ENCODE measurements at regions not wholly inside any gene's neighbourhood (a gene's known extent, or its start where the extent isn't known, plus 50 kb on each side); places are given as distances from the start of the nearest gene placed in this dataset.

GRCh38 chr6:166841216-166841615 is 115.1 kb downstream of the RNASET2 start:
- Histone ChIP-seq H3K9ac (ENCODE audit: low read length) (no peak overlapping the region), H3K4me2 (ENCODE audit: low read length) (no peak overlapping the region), H3K27me3 (ENCODE audit: insufficient read depth, low read length) (no peaks in the 10 kb centered on the region; the same call in 1 of the 2 replicates), H3F3A (ENCODE audit: insufficient read depth, low read length) (no peaks in the 10 kb centered on the region), H3K9me2 (ENCODE audit: low read depth, low read length) (no peaks in the 10 kb centered on the region), H3K36me3 (ENCODE audit: insufficient read depth, low read length) (no peaks in the 10 kb centered on the region), H3K9me3 (ENCODE audit: low read length) (no peaks in the 10 kb centered on the region), H4K20me1 (ENCODE audit: insufficient read depth, low read length) (no peaks in the 10 kb centered on the region), H2AFZ (ENCODE audit: low read length) (no peak overlapping the region), H3K4me1 (ENCODE audit: insufficient read depth, low read length, severe bottlenecking) (no peaks in the 10 kb centered on the region), H3K4me3 (ENCODE audit: low read depth, low read length, poor library complexity, severe bottlenecking) (no peak overlapping the region), H3K27ac (ENCODE audit: low read depth, low read length, poor library complexity, severe bottlenecking) (no peak overlapping the region), H3K79me2 (ENCODE audit: insufficient read depth, low read length) (no peaks in the 10 kb centered on the region)
- TF ChIP-seq EZH2 (IDR thresholded peaks at IDR 0.05; ENCODE audit: borderline replicate concordance, low read length) (no peak), CTCF (IDR thresholded peaks at IDR 0.05; ENCODE audit: low read length) (no peak)

DNA sequence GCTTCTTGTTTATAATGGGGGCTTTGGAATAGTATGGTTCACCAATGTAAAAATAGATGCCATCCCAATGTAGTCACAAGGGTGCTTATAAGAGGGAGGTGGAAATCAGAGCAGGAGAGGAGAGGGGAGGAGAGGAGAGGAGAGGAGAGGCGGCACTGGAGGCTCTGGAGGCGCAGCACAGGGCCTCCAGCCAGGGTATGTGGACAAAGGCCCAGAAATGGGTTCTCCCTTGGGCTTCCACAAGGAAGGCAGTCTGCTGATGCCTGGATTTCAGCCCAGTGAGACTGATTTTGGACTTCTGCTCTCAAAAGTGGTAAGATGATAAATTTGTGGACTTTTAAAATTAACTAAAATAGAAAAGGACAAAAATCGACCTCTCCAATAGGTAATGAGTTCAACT is 116.8 kb downstream of the RNASET2 start:
- Histone ChIP-seq H3K9me2 (ENCODE audit: low read depth, low read length) (no peaks in the 10 kb centered on the region), H3K27me3 (ENCODE audit: insufficient read depth, low read length) (no peaks in the 10 kb centered on the region; the same call in 1 of the 2 replicates), H3K4me2 (ENCODE audit: low read length) (no peak overlapping the region), H3K4me1 (ENCODE audit: insufficient read depth, low read length, severe bottlenecking) (no peaks in the 10 kb centered on the region), H3K9me3 (ENCODE audit: low read length) (no peaks in the 10 kb centered on the region), H3K27ac (ENCODE audit: low read depth, low read length, poor library complexity, severe bottlenecking) (no peak overlapping the region), H2AFZ (ENCODE audit: low read length) (no peak overlapping the region), H3K79me2 (ENCODE audit: insufficient read depth, low read length) (no peaks in the 10 kb centered on the region), H3K9ac (ENCODE audit: low read length) (no peak overlapping the region), H4K20me1 (ENCODE audit: insufficient read depth, low read length) (no peaks in the 10 kb centered on the region), H3F3A (ENCODE audit: insufficient read depth, low read length) (no peaks in the 10 kb centered on the region), H3K4me3 (ENCODE audit: low read depth, low read length, poor library complexity, severe bottlenecking) (no peak overlapping the region), H3K36me3 (ENCODE audit: insufficient read depth, low read length) (no peaks in the 10 kb centered on the region; the same call in 1 of the 2 replicates)
- no peak for TF ChIP-seq CTCF (IDR thresholded peaks at IDR 0.05; ENCODE audit: low read length)
- no peak for TF ChIP-seq EZH2 (IDR thresholded peaks at IDR 0.05; ENCODE audit: borderline replicate concordance, low read length)

- Histone ChIP-seq H3K36me3 (ENCODE audit: insufficient read depth, low read length) (no peaks in the 10 kb centered on the region; the same call in 1 of the 2 replicates), H3K79me2 (ENCODE audit: insufficient read depth, low read length) (no peaks in the 10 kb centered on the region), H4K20me1 (ENCODE audit: insufficient read depth, low read length) (no peaks in the 10 kb centered on the region), H3K27me3 (ENCODE audit: insufficient read depth, low read length) (no peaks in the 10 kb centered on the region; the same call in 1 of the 2 replicates), H3K9ac (ENCODE audit: low read length) (no peak overlapping the region), H3K4me1 (ENCODE audit: insufficient read depth, low read length, severe bottlenecking) (no peaks in the 10 kb centered on the region), H3K27ac (ENCODE audit: low read depth, low read length, poor library complexity, severe bottlenecking) (no peak overlapping the region), H2AFZ (ENCODE audit: low read length) (no peak overlapping the region), H3K4me3 (ENCODE audit: low read depth, low read length, poor library complexity, severe bottlenecking) (no peak overlapping the region), H3F3A (ENCODE audit: insufficient read depth, low read length) (no peaks in the 10 kb centered on the region), H3K9me3 (ENCODE audit: low read length) (no peaks in the 10 kb centered on the region), H3K4me2 (ENCODE audit: low read length) (no peak overlapping the region), H3K9me2 (ENCODE audit: low read depth, low read length) (no peaks in the 10 kb centered on the region)
- TF ChIP-seq CTCF (IDR thresholded peaks at IDR 0.05; ENCODE audit: low read length) (no peak), EZH2 (IDR thresholded peaks at IDR 0.05; ENCODE audit: borderline replicate concordance, low read length) (no peak)
Observed at GRCh38 chr6:166838987-166839386, 117.4 kb downstream of the RNASET2 start.

Measured in OCI-LY1 (cell line).